Right renal pelvis (tissue), 4 donors: ENCODE measurements at regions not wholly inside any gene's neighbourhood (a gene's known extent, or its start where the extent isn't known, plus 50 kb on each side); places are given as distances from the start of the nearest gene placed in this dataset.
A peak's percentile ranks its signal among the peaks of the same experiment; 100 is the strongest.
"Not testable (repeated sequence)": the region's sequence is repeated elsewhere in the genome, so short reads cannot be mapped to it uniquely, and the experiment has no call there.

Experiments used
- DNase-seq, 4 donors: peaks; one replicate each; pipeline ENCODE4 v3.0.0-alpha.2; 2013; ENCODE audit warnings: low read depth in 4 of 4, low spot score in 3 of 4, missing footprints in 1 of 4

DNA sequence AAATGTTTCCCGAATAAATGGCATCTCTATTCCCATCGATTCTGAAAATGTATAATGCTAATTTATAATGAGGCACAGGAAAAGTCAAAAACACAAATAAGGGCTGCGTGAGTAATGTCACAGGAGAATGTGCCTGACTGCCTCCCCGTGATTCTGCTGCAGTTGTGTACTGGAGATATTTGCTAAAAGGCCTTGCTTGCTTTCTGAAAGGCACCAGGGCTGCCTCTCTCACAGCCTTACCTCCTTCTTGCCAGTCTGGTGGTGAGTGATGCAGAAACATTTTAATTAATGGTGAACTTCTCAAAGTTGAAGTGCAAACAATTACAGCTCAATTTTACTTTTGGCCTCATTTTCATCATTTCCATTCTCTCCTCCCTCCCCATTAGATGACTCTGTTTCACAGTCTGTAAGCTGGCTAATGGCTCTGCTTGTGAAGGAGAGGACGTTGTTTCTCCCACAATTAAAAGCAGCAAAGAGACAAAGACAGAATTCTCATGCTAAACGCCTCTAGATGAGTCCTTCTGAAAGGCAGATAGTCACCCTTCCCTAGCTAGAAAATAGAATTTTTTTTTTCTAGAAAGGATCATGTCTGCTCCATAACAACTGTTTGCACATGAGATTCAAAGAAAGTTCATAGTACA is 377.6 kb downstream of the MDFIC start:
- no peak for DNase-seq

DNA sequence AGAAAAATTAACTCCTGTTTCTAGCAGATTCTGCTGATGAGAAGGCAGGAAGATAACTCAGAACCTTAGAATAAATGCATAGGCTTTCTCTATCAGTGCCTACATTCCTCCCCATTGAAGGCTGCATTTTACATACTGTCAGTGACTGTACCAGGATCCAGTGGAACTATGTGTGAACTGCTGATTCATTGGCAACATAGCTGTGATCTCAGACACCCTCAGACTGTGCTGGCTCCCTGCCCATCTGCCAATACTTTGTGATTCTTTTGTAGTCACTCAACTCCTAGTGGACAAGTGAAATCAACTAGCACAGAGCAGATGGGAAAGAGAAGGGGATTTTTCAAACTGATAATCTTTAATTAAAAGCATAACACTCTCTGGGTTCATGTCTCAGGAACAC is 375.8 kb downstream of the MDFIC start:
- DNase-seq: no peak

DNA sequence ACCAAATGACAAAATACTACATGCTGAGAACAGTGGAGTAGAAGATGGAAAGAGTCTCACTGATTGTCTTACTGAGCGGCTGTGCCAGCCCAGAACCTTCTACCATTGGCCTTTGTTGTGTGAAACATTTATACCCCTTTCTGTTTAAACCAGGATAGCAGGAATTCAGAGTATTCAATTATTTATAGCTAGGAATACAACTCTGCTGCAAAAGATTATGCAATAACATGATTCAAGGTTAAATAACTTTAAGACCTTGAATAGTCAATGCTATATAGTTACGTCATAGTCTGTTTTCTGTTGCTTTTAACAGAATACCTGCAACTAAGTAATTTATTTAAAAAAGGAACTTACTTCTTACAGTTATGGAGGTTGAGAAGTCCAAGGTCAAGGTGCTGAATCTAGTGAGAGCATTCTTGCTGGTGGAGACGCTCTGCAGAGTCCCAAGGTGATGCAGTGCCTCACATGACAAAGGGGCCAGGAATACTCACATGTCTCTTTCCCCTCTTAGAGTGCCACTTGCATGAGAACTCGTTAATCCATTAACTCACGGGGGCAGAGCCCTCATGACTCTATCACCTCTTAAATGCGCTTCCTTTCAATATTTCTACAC is 371.8 kb downstream of the MDFIC start:
- DNase-seq: no peak

DNA sequence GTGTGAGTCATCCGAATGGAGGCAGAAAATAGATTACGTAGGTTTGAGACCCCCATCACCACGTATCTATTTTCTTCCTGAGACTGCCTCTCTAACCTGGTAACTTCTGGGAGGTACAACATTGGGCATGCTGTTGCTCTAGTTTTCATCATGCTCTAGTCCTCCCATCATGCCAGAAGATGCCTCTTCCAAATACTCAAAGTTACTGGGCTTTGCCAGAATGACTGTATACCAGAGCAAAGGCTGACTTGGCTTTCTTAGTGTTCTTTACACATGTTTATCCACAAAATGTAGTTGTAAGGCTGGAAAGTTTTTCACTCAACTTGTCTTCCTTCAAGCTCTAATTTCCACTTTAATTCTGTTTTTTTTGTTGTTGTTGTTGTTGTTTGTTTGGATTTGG is 370.5 kb downstream of the MDFIC start:
- no peak for DNase-seq

- DNase-seq: no peak
Measured at GRCh38 chr7:115289971-115290370, 368.1 kb downstream of the MDFIC start.

DNA sequence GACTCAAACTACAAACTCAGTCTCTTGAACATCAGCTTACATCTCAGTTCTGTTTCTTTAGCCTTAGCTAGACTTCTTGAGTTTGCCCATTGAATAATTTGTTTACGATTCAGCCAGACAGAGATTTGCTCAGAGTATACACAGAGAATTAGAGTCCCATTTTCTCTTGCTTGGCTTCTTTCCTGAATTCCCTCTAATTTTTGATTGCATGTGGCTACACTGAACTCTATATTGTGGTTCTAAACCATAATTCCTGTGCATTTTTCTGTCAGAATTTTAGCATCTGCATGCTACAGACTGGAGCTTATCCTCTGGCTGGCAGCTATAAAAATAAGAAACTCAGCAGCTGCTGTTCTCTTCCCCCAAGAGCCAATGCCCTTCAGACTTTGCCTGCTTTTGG is 354.9 kb downstream of the MDFIC start:
- no peak for DNase-seq

DNA sequence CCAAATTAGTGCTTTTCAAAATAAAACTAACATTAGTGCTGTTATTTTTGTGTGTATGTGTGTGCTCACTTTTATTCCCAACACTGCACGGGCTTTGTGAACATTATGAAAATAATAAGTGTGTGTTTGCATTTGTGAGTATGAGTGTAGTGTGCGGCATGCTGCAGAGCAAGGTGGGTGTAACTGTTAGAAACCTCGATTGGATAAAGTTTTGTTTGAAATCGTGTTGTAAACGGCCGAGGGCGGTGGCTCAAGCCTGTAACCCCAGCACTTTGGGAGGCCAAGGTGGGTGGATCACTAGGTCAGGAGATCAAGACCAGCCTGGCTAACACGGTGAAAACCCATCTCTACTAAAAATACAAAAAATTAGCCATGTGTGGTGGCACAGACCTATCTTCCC is 352.0 kb downstream of the MDFIC start:
- DNase-seq: not testable (repeated sequence)

DNA sequence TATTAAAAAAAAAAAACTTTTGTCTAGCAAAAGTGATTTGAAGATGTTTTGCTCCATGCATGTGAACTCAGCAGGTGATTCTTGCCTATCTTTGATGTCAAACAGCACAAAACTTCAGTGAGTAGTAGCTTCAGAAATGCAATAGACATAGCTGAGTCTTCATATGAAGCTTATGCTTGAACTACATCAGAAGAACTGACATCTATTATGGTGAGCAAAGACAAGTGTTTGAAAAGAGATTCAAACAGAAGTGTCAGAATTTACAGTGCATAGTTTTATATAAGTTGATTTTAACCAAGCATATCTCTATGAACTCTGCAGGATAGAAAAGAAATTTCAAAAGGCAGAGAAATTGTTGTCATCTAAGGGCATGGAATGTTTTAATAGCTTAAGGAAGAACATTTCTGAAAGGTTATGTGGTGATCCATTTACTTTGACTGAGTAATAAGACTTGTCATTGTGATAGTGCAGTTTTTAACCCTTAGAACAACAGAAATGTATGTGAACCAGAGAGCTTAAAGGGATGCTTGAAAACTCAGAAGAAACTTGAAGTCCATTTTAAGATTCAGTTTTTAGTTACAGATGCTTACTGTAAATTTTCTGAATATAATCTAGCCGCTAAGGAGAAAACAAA is 351.4 kb downstream of the MDFIC start:
- DNase-seq: no peak

GRCh38 chr7:115271332-115272235 is 349.7 kb downstream of the MDFIC start:
- no peak for DNase-seq

DNA sequence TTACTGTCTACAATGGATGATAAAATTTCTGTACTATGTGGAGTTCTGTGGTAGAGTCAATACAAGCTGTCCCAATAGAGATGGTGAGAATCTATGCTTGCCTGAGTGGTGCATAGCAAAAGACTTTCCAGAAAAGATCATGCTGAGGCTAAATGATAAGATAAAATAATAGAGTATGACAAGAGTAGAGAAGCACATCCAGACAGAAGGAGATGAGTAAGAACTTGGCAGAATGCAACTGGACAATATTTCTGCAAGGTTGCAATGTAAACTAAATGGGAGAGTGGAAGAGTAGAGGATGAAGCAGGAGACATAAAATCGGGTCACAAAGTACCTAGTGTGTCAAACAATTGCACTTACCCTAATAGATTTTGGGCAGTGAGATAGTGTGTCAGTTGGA is 347.6 kb downstream of the MDFIC start:
- DNase-seq: no peak

DNA sequence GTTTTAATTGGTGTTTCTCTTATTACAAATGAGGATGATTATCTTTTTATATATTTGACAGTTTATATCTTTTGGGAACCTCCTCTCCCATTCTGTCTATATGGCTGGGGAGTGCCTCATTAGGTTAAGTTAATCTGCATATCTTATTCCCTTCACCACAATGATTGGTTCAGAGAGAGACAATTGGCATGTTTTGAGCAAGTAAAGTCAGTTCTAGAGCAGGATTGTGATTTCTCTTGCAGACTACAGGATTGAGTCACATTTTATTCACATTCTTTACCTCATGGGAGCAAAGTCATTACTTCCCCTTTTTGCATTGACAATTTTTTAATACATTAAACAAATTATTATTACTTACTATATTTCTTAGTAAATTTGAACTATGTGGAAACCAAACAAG is 345.6 kb downstream of the MDFIC start:
- no peak for DNase-seq

DNA sequence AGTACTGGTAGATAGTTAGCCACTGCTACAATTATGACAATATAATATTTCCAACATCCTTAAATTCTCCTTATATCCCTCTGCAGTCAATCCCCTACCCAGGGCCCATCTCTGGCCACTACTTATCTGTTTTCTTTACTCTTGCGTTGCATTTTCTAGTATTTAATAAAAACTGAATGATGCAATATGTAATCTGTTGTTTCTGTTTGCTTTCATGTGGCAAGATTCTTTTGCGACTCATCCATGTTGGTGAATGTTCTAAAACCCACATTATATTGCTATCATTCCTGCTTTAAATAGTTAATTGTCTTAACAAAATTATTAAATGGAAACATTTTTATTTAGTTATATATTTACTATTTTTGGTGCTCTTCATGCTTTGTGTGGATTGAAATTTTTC is 338.5 kb downstream of the MDFIC start:
- no peak for DNase-seq

- DNase-seq: no peak
Measured at GRCh38 chr7:115252461-115252860, 330.6 kb downstream of the MDFIC start.

DNA sequence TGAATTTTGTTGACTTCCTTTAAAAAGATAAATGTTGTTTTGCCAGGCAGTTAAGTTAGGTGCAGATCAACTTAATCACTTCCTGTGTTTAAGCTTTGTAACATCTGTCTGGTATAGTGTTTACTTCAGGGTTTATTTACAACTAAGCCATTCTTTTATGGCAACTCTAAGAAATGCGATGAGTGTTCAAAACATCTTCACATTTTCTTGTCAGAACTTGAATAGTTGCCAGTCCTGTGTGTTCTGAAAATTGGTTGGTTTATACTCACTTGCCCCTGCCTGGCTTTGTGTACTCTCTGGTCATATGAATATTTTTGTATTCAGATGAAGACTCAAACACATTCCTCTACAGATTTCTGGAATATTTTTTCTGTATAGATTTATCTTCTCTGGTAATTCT is 327.2 kb downstream of the MDFIC start:
- DNase-seq: no peak

DNA sequence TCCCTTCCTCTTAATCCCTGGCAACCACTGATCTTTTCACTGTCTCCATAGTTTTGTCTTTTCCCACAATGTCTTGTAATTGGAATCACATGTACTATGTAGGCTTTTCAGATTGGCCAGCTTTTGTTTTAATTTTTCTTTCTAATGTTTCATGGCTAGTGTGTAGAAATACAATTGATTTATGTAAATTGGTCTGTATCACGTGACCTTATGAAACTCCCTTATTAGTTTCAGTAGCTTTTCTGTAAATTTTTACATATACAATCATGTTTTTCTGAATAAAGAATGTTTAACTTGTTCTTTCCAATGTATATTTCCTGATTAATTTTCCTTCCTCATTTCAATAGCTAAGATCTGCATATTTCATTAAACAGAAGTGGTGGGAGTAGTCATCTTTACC is 319.3 kb downstream of the MDFIC start:
- DNase-seq: no peak

DNA sequence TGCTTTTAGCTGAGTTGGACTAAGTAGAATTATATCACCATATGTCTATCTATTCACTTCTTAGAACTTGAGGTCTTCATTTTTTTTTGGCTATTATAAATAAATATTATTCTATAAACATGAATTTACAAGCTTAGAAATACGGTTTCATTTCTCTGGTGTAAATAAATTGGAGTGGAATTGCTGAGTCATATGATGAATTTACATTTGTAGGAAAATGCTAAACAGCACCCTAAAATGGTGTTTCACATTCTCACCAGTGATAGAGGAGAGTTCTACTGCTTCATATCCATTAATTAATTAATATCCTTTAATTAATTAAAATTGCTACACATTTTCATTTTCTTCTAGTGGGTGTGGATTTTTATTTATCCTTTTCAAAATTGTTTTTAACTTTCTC is 318.3 kb downstream of the MDFIC start:
- no peak for DNase-seq

DNA sequence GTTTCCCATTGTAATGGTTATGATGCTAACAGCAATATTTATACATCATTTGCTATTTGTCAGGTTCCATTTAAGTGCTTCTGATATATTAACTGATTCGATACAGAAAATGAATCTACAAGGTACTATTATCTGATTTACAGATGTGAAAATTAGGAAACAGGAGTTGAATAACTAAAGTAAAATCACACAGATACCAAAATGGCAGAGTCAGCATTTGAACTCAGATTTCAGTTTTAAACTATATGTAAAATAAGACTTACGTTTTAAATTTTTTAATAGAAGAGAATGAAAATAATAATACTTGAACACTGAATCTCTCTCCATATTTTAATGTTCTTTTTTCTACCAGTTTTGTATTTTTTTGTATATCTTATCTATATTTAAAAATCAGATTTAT is 313.2 kb downstream of the MDFIC start:
- DNase-seq: no peak

- DNase-seq: no peak
Measured at GRCh38 chr7:115233809-115234208, 311.9 kb downstream of the MDFIC start.

DNA sequence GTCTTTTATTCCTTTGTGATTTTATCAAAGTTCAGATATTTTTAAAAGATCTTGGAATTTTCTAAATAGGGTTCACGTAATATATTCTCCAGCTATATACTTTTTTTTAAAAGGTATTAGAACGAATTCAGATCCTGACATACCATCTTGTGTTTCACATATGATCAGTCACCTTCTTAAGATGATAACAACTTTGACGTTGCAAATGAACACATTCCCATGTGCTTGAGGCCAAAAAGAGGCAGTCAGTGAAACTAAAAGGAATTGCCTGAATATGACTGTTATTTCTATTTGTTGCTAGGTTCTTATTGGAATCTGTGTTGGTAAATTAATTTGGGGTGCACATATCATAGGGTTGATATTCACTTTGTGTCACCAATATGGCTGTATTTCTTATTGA is 310.1 kb downstream of the MDFIC start:
- DNase-seq: no peak

DNA sequence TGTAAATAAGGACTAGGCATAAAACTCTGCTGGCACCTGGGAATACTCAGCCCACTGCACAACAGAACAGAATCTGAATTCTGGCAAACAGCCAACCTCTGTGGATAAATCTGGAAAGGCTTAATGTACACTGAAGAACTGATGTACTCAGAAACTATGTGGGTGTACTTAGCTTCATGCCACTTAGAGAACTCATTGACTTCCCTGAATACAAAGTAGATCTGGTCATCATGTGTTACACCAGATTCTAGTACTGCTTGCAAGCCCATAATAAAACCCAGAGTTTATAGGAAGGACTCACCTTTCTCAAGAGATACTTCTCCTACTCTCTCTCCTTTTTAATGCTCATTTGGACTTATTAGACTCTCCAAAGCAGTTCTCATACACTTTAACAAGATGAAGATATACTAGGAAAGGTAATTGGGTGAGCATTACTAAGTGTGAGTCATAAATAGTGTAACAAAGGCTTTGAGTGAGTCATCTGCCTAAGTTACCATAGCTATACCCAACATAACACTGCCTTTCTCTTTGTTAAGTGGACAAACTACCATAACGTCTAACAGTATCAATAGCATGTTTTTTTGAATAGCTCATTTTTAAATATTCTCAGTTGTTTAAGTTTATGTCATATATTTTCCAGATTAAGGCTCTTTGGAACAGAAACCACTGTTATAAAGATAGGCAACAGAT is 309.1 kb downstream of the MDFIC start:
- DNase-seq: peak in 2 of 4 donors; percentile 4 to 8
